KBM-7 (cell line): ENCODE measurements at regions not wholly inside any gene's neighbourhood (a gene's known extent, or its start where the extent isn't known, plus 50 kb on each side); places are given as distances from the start of the nearest gene placed in this dataset.
A peak's percentile ranks its signal among the peaks of the same experiment; 100 is the strongest.
"Not testable (repeated sequence)": the region's sequence is repeated elsewhere in the genome, so short reads cannot be mapped to it uniquely, and the experiment has no call there.

Source experiments
- DNase-seq: peaks from one replicate; pipeline ENCODE4 v3.0.0-alpha.2; 2015
- in situ Hi-C: fragments of 300-500 bp; cut with MboI; formaldehyde crosslinking; loops from 2 replicates; pipeline ENCODE4 v1.14.3; 2020; ENCODE audit warnings: low sequenced_read_pairs, low pct_unique_long_range_greater_than_20kb, mixed read lengths

- in situ Hi-C loops = no loop called here
- no peak for DNase-seq
These were observed 321.8 kb upstream of the SPRED2 start for GRCh38 chr2:65754219-65754618.

GRCh38 chr2:65751408-65751807 lies 319.0 kb upstream of the SPRED2 start:
- DNase-seq = no peak
- in situ Hi-C loops = no loop called here

DNA sequence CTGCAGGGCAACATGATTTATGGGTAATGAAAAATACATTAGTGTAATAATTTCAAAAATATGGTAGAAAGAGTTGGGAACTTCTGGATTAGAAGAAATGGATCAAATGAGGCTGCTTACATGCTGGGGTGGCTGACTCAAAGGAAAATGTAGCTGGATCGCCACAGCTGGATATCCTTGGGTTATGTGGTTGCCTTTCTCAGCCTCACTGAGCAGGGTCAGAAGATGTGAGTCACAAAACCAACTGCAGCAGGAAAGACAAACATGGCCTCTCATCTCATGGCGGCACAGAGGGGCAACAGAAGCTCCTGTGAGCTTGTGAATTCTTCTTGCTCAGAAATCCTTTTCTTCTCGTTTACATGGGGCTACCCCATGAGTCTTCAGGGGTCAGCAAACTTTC lies 317.1 kb upstream of the SPRED2 start:
- in situ Hi-C loops = no loop called here
- DNase-seq = no peak

- DNase-seq, in situ Hi-C loops: not testable (repeated sequence)
These were observed 315.5 kb upstream of the SPRED2 start for GRCh38 chr2:65747875-65748274.

- DNase-seq = no peak
- in situ Hi-C loops = no loop called here
These were observed 314.7 kb upstream of the SPRED2 start for GRCh38 chr2:65746931-65747675.

- no peak for DNase-seq
- in situ Hi-C loops = no loop called here
These were observed 312.2 kb upstream of the SPRED2 start for GRCh38 chr2:65744477-65745200.

DNA sequence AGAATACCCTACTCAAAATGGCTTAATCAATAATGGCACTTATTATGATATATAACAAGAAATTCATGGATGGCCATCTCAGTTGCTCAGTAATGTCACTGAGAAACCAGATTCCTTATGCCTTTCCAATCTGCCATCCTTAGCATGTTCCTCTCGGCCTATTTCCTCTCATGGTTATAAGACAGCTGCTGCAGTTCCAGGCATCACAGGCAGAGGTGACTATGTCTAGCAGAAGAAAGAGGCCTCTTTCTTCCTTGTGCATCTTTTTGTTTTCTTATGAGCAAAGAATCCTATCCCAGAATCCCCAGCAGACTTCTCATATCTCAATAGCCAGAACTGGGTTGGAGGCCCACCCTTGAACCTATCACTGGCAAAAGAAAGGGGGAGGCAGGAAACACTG lies 310.6 kb upstream of the SPRED2 start:
- DNase-seq = no peak
- in situ Hi-C loops = no loop called here

DNA sequence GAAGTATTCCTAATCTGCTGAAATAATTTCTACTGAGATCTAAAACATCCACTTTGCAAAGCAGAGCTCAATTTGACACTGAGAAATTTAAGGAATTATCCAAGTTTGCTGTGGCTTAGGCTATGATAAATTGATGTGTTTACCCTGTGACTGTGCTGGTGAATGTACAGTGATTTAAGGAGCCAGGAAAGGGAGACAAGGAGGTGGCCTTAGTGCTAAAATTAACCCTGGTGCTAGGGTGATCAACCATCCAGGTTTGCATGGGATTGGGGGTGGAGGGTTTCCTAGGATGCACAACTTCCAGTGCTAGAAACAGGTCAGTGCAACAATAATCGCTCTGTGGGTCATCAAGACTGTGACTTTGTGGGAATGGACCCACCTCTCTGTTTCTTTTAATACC lies 307.5 kb upstream of the SPRED2 start:
- in situ Hi-C loops = no loop called here

DNA sequence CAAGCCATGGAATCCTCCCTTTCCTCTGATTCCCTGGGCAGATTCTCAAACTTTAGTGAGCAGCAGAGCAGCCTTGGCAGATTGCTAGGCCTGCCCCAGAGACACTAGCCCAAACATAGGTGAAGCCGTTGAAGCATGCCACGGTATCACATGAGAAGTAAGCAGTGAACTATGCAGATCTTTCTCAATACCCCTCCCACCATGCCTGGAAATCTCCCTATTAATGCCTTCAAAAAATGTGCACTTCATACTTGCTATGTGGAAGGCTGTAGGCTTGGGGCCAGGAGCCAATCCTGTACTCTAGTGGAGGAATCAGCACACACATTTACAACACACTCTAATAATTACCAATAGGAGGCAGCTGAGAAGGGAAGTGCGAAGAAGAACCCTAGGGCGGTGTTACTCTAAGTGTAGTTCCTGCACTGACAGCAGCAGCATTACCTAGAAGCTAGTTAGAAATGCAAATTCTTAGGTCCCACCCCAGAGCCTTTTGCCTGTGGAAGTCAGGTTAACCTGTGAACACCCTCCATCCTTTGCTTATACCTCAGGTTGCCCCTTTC lies 305.1 kb upstream of the SPRED2 start:
- in situ Hi-C loops = no loop called here
- no peak for DNase-seq

More for the DNA sequence above, 307.5 kb upstream of the SPRED2 start:
- no peak for DNase-seq

DNA sequence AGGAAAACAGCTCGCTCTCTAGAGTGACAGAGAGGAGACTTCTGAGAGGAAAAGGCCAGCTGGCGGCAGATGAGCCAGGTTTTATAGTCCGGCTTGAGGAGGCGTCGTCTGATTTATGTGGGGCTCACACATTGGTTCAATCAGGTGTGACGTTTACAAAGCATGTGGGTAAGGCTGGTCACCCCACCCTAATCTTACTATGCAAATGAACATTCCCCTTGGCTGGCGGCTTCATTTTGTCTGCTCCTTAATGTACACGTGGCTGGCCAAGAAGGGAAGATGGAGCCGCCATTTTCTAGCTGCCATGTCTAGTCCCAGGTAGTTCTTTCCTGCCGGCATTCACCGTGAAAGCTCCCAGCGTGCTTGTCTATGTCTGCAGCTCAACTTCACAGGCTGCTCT lies 299.1 kb upstream of the SPRED2 start:
- no peak for DNase-seq
- in situ Hi-C loops = no loop called here

GRCh38 chr2:65730186-65730585 lies 297.8 kb upstream of the SPRED2 start:
- DNase-seq = no peak
- in situ Hi-C loops = no loop called here

DNA sequence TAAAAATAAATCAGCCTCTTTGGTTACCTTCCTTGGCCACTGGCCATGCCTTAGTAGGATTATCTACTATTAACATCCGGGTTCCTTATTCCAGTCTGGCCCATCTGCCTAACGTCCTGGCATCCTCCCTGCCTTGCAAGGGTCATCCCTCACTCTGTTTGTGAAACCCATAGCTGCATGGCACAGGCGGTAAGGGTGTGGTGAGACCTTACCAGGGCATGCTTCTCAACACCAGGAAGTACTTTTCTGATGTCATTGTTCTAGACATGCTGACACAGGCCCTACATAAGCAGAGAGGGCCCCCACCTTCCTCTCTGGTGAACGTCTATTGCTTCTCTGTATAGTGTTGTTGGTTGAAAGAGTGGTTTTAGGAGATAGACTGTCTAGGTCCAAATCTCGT lies 296.8 kb upstream of the SPRED2 start:
- in situ Hi-C loops = no loop called here
- DNase-seq = no peak

DNA sequence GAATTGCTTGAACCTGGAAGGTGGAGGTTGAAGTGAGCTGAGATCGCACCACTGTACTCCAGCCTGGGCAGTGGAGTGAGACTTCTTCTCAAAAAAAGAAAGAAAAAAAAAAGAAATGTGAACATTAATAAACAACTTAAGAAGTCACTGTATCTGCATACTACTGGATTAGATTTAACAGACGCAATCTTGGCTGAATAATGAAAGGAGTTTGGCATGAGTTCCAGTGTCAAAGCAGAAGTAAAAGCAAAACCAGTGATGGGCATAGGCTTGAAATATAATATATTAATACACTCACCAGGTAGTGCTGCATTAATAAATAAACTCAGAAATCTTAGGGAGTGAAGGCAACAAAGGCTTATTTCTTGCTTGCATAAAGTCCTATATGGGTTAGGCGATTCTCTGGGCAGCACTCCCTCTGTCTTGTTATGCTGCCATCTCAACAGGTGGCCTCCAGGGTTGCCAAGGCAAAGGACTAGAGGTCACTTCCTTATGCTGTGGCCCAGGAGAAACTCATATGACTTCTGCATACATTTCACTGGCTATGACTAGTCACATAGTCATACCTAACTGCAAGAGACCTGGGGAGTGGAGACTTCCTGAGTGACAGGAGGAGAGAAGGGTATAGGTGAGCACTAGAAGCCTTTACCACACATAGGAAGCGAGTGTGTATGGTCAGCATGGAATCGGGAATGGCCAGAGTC lies 296.2 kb upstream of the SPRED2 start:
- in situ Hi-C loops = no loop called here
- DNase-seq = no peak

DNA sequence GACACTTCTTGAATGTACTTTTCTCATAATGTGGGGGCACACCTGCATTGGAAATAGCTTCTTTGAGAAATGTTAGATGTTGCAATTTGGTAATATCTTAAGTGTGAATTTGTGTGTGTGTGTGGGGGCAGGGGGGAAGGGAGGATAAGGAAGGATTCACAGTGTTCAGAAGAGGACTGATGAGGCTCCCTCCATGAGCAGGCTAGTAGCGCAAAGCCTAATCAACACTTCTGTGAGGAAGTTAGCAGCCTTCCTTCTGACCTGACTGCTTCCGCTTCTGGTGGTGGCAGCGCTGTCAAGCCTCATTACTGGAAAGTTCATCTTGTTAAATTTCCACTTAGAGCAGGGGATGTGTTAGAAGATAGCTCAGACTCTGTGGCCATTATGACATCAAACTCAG lies 295.4 kb upstream of the SPRED2 start:
- DNase-seq = no peak
- in situ Hi-C loops = no loop called here

GRCh38 chr2:65727381-65727780 lies 295.0 kb upstream of the SPRED2 start:
- DNase-seq = no peak
- in situ Hi-C loops = no loop called here

GRCh38 chr2:65724752-65725151 lies 292.4 kb upstream of the SPRED2 start:
- in situ Hi-C loops = no loop called here
- DNase-seq = no peak

DNA sequence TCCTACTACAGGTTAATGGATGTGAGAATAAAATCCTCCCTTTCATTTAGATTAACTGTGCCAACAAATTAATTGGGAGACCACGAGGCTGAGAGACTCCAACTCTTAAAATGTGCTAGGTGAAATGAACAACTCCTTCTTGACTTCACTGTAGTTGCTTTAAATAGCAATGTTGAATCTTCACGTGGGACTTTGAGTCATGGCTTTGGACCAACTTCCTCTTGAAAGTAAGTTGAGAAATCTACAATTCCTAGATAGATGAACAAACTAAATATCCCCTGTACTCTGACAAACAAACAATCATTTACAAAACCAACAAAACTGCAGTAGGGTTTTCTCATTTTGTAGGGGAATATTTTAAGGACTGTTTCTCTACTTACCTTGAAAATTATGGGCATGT lies 291.9 kb upstream of the SPRED2 start:
- in situ Hi-C loops = no loop called here
- DNase-seq = no peak

- peak; percentile 2 for DNase-seq
- in situ Hi-C loops = no loop called here
These were observed 289.8 kb upstream of the SPRED2 start for GRCh38 chr2:65722028-65722778.

GRCh38 chr2:65716698-65717097 lies 284.3 kb upstream of the SPRED2 start:
- no peak for DNase-seq
- in situ Hi-C loops = no loop called here
